ENCODE measurements at regions not wholly inside any gene's neighbourhood (a gene's known extent, or its start where the extent isn't known, plus 50 kb on each side); places are given as distances from the start of the nearest gene placed in this dataset.

DNA sequence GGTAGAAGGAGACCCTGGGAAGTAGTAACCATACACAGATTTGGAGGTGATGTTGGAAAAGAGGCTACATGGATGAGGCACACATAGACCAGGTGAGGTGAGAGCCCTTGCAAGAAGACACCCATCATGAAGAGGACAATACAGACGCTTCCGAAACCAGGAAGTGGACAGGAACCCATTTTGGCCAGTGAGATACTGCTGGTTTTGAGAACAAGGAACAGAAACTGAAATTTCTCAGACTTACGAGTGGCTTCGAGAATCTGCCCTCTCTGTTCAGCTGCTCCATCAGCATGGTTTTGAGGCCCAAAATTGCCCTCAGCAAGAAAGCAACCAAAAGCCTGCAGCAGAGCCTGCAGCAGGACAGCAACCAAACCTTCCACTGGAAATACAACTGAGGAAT is 479.1 kb upstream of the NRXN1 start:
- no peak overlapping the region for H3K27ac ChIP-seq
- TF ChIP-seq, protein P1, sequence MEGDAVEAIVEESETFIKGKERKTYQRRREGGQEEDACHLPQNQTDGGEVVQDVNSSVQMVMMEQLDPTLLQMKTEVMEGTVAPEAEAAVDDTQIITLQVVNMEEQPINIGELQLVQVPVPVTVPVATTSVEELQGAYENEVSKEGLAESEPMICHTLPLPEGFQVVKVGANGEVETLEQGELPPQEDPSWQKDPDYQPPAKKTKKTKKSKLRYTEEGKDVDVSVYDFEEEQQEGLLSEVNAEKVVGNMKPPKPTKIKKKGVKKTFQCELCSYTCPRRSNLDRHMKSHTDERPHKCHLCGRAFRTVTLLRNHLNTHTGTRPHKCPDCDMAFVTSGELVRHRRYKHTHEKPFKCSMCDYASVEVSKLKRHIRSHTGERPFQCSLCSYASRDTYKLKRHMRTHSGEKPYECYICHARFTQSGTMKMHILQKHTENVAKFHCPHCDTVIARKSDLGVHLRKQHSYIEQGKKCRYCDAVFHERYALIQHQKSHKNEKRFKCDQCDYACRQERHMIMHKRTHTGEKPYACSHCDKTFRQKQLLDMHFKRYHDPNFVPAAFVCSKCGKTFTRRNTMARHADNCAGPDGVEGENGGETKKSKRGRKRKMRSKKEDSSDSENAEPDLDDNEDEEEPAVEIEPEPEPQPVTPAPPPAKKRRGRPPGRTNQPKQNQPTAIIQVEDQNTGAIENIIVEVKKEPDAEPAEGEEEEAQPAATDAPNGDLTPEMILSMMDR (IDR thresholded peaks at IDR 0.05 in 4 of 5, conservative IDR thresholded peaks at IDR 0.05 in 1 of 5) = no peak
- no peak for TF ChIP-seq POLR2A (IDR thresholded peaks at IDR 0.05)
- H3K27me3 ChIP-seq = no peaks in the 10 kb centered on the region
- in situ Hi-C loops (cut with MboI; ENCODE audit: low sequenced_read_pairs in 4 of 4) (no loop called here), intact Hi-C loops (cut with DNase I; ENCODE audit: low total_unique reads) (no loop called here)
- no peaks in the 10 kb centered on the region for H3K4me1 ChIP-seq
- no peak overlapping the region for H3K4me3 ChIP-seq
- H3K9me3 ChIP-seq = no peaks in the 10 kb centered on the region
- H3K36me3 ChIP-seq = no peaks in the 10 kb centered on the region
- ATAC-seq = no peak
- DNase-seq = no peak

DNA sequence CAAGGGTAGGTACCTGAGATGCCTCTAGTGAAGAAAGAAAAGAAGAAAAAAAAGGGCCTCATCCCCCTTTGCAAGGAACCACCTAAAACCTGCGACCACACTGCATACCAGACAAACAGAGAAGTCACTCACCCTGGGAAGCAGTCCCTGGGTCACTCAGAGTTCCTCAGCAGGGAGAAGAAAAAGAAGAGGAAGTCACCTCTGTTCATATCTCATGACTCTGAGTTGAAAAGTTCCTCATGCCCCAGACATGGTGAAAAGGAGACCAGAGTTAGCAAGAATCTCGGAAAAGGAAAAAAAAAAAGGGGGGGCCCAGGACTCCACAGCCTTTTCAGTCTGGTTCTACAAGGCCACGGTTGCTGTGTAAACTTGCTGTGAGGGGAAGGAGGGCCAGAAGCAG is 478.4 kb upstream of the NRXN1 start:
- in situ Hi-C loops (cut with MboI; ENCODE audit: low sequenced_read_pairs in 4 of 4) (no loop called here), intact Hi-C loops (cut with DNase I; ENCODE audit: low total_unique reads) (no loop called here)
- TF ChIP-seq, protein P1 (IDR thresholded peaks at IDR 0.05 in 4 of 5, conservative IDR thresholded peaks at IDR 0.05 in 1 of 5) = no peak
- TF ChIP-seq POLR2A (IDR thresholded peaks at IDR 0.05) = no peak
- H3K27me3 ChIP-seq = no peaks in the 10 kb centered on the region
- H3K27ac ChIP-seq = no peak overlapping the region
- H3K36me3 ChIP-seq = no peaks in the 10 kb centered on the region
- no peaks in the 10 kb centered on the region for H3K9me3 ChIP-seq
- no peak for DNase-seq
- no peak overlapping the region for H3K4me3 ChIP-seq
- H3K4me1 ChIP-seq = no peaks in the 10 kb centered on the region
- no peak for ATAC-seq

DNA sequence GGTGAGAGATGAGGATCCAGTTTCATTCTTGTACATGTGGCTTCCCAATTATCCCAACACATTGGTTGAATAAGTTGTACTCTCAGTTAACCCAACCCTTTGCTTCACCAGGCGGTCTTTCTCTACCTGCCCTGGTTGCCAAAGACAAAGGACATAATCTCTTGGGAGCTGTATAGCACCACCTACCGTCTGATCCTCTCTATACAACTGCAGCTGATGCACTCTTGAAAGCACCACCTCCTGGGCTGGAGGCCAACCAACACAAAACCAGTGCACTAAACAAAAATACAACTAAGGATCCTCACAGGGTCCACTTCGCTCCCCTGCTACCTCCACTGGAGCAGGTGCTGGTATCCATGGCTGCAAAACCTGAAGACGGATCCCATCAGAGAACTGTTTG is 473.6 kb upstream of the NRXN1 start:
- in situ Hi-C loops (cut with MboI; ENCODE audit: low sequenced_read_pairs in 4 of 4) = no loop called here
- intact Hi-C loops (cut with DNase I; ENCODE audit: low total_unique reads) = no loop called here
- Histone ChIP-seq H3K27ac (no peak overlapping the region), H3K4me3 (no peak overlapping the region), H3K4me1 (no peaks in the 10 kb centered on the region), H3K36me3 (no peaks in the 10 kb centered on the region), H3K9me3 (no peaks in the 10 kb centered on the region), H3K27me3 (no peaks in the 10 kb centered on the region)
- no peak for DNase-seq
- no peak for ATAC-seq
- TF ChIP-seq, protein P1 (IDR thresholded peaks at IDR 0.05 in 4 of 5, conservative IDR thresholded peaks at IDR 0.05 in 1 of 5) = no peak
- no peak for TF ChIP-seq POLR2A (IDR thresholded peaks at IDR 0.05)

DNA sequence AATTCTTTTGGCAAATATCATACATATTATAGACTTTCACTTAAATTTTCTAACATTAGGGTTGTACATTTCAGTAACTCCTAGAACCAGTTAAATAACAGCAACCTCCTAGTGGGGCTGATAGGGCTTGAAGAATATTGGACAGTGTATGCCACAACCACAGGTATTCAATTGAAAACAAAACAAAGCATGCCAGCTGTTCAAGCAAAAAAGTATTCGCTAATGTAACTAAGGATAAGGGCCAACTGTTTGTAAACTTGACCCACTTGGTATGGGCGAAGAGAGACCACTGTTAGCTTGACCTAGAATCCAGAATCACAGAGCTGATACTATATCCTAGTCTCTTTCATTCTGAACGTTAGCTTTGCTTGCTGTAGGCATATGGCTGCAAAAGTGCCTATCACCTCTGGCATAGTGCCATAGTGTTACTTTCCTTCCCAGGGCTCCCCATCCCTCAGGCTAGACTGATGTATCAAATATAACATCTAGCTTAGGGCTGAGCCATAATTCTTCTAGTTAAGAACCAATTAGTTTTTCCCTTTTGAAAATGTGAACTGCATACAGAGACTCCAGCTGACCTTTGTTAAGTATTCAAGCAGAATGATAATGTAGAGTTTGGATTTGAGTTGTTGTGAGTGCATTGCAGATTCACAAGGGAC is 458.8 kb upstream of the NRXN1 start:
- no peaks in the 10 kb centered on the region for H3K9me3 ChIP-seq
- no peak overlapping the region for H3K27ac ChIP-seq
- TF ChIP-seq, protein P1 (IDR thresholded peaks at IDR 0.05 in 4 of 5, conservative IDR thresholded peaks at IDR 0.05 in 1 of 5) = no peak
- TF ChIP-seq POLR2A (IDR thresholded peaks at IDR 0.05) = no peak
- H3K4me1 ChIP-seq = no peaks in the 10 kb centered on the region
- no peak overlapping the region for H3K4me3 ChIP-seq
- no peaks in the 10 kb centered on the region for H3K27me3 ChIP-seq
- no peak for DNase-seq
- no peaks in the 10 kb centered on the region for H3K36me3 ChIP-seq
- intact Hi-C loops (cut with DNase I; ENCODE audit: low total_unique reads) (no loop called here), in situ Hi-C loops (cut with MboI; ENCODE audit: low sequenced_read_pairs in 4 of 4) (no loop called here)
- no peak for ATAC-seq

DNA sequence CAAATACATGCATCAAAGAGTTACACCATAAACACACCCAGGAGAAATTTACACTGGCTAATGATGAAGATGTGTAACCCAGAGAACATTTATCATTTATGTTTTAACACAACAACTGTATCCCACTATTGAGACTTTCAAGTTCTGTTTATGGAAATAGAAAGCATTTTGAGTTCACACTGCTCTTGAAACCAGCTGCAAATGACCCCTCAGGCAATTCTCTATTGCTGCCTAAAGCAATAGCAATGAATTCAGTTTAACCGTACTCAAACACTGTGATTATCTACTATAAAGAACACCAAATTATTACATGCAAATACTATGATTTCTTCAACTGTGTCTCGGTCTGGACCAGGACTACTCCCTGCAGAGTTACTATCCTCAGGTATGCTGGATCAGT is 452.7 kb upstream of the NRXN1 start:
- Histone ChIP-seq H3K9me3 (no peaks in the 10 kb centered on the region), H3K27me3 (no peaks in the 10 kb centered on the region), H3K36me3 (no peaks in the 10 kb centered on the region), H3K27ac (no peak overlapping the region), H3K4me3 (no peak overlapping the region), H3K4me1 (no peaks in the 10 kb centered on the region)
- intact Hi-C loops (cut with DNase I; ENCODE audit: low total_unique reads) (no loop called here), in situ Hi-C loops (cut with MboI; ENCODE audit: low sequenced_read_pairs in 4 of 4) (no loop called here)
- TF ChIP-seq, protein P1 (IDR thresholded peaks at IDR 0.05 in 4 of 5, conservative IDR thresholded peaks at IDR 0.05 in 1 of 5) = no peak
- TF ChIP-seq POLR2A (IDR thresholded peaks at IDR 0.05) = no peak
- ATAC-seq = no peak
- no peak for DNase-seq

Measured in gastrocnemius medialis (tissue), 4 donors.